Right renal pelvis (tissue), 4 donors: ENCODE measurements at regions not wholly inside any gene's neighbourhood (a gene's known extent, or its start where the extent isn't known, plus 50 kb on each side); places are given as distances from the start of the nearest gene placed in this dataset.
A peak's percentile ranks its signal among the peaks of the same experiment; 100 is the strongest.
"Not testable (repeated sequence)": the region's sequence is repeated elsewhere in the genome, so short reads cannot be mapped to it uniquely, and the experiment has no call there.

Experiments used
- DNase-seq, 4 donors: peaks; one replicate each; pipeline ENCODE4 v3.0.0-alpha.2; 2013; ENCODE audit warnings: low read depth in 4 of 4, low spot score in 3 of 4, missing footprints in 1 of 4

DNA sequence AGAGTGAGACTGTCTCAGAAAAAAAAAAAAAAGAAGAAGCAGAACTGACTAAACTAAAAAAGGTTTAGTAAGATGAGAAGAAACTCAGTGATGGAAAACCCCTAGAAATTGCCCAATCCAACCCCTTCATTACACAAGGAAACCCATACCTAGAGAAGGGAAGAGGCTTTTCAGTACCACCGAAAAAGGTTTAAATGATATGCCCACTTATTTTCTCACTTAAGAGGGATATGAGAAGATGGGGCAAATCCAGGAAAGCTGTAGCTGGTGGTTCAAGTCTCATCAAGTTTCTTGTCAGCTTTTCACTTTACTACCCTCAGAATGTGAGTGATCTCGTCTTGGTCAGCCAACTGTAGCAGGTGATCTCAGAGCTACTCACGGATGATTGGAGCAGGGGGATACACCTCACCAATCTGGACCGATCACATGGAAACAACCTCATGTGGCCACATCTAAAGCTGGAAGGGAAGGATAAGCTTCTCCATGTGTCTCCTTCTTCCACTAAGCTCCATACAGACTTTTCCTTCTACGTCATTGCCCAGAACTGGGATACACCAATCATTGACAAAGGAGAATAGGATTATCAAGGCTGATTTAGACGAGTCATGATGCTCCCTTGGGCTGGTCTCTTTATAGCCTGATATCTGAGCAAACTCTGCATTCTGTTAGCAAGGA is 126.7 kb upstream of the POU3F1 start:
- no peak for DNase-seq

DNA sequence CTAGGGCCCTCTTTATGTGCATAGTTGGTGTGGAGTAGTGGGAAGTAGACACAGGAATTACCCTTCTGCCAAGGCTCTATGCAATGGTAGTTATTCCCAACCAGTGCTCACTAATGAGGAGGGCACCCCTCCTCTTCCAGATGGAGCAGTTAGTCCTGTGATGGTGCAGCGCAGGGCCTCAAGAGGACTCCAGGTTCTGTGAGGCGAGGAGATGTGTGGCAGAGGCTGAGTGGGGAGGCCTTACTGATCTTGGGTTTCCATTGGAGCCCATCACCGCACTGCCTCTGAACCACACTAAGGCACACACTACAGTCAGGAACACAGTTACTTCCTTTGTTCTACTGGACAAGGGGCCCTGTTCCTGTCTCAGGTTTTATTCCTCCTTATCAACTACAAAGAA is 122.5 kb upstream of the POU3F1 start:
- DNase-seq = no peak

DNA sequence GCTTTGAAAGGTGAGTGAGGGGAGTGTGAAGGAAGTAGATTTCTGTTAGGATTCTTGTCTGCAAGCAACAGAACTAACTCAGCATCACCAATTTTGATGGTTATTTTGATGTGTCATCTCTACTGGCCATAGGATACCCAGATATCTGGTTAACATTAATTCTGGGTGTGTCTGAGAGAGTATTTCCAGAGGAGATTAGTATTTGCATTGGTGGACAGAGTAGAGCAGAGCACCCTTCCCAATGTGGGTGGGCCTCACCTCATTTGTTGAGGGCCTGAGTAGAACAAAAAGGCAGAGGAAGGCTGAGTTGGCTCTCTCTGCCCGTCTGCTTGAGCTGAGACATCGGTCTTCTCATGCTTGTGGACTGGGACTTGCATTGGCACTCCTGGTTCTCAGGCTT is 121.8 kb upstream of the POU3F1 start:
- DNase-seq = no peak

- no peak for DNase-seq
Observed at GRCh38 chr1:38166461-38166860, 119.9 kb upstream of the POU3F1 start.

- no peak for DNase-seq
Observed at GRCh38 chr1:38153778-38154470, 107.3 kb upstream of the POU3F1 start.

DNA sequence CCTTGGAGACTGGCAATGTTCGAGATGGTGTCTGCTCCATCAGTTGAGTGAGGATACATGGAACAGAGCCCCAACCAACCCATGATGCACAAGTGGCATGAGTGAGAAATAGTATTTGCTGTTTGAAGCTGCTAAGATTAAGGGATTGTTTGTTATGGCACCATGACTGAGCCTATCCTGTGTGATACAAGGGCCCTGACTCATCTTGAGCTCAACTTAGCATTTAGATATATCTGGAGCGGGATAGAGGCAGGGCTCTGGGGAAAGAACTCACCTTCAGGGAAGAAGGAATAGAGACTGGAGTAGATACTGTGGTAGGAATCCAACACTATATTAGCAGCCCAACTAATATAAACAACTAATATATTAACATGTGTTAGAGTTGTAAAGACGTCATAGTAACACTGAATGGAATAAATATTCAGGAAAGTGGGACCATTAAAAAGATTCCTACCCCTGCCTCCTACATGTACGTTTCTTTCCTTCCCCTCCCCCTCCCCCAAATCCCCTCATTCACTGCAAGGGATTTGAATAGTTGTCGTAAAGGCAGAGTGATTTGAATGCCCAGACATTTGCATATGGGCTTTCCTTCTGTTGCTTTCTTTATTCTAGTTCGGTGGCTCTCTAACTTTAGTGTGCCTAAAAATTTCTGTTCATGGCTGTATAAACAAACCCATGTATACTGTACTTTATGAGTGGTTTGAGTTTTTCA is 106.6 kb upstream of the POU3F1 start:
- no peak for DNase-seq

- DNase-seq = no peak
Observed at GRCh38 chr1:38152351-38153065, 105.9 kb upstream of the POU3F1 start.

DNA sequence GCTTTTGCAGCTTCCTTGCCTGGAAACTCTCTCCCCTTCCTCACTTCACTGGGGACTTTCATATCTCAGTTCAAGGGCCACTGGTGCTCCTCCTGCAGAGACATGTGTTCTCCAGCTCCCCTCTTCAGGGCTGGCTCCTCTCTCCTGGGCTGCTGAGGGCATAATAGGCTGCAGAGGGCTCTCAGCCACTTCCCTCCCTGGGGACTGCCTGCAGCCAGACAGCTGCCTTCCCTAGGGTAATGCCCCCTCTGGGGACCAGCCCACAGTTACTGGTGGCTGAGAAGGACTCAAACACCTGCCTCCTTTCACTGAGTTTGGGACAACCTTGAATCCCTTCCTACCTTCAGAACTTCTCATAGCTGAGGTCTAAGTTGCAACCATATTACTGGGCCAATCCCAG is 104.8 kb upstream of the POU3F1 start:
- DNase-seq = no peak

- DNase-seq = not testable (repeated sequence)
Observed at GRCh38 chr1:38146079-38146478, 99.5 kb upstream of the POU3F1 start.

DNA sequence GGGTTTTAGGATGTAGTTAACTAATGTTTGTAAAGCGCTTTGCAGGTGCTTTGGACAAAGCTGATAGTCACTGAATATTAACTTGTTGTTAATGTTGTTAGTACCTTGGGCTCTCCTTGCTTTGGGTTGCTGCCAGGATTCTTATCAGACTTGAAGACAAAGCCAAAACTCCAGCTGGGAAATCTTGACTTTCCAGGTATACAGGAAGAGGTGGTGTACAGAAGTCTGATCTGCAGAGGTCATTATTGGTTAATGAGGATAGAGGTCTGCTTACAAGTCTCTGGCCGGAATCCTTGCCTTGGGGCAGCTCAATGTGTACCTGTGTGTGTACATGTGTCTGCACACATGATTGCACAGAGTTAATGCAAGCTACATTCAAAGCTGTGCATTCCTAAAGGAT is 96.0 kb upstream of the POU3F1 start:
- DNase-seq = no peak

GRCh38 chr1:38141483-38141882 is 94.9 kb upstream of the POU3F1 start:
- DNase-seq = no peak

GRCh38 chr1:38139738-38140487 is 93.3 kb upstream of the POU3F1 start:
- no peak for DNase-seq

- peak in 2 of 4 donors; percentile 60 to 71 for DNase-seq
Observed at GRCh38 chr1:38138498-38139233, 92.1 kb upstream of the POU3F1 start.

GRCh38 chr1:38137164-38137563 is 90.6 kb upstream of the POU3F1 start:
- DNase-seq = no peak

DNA sequence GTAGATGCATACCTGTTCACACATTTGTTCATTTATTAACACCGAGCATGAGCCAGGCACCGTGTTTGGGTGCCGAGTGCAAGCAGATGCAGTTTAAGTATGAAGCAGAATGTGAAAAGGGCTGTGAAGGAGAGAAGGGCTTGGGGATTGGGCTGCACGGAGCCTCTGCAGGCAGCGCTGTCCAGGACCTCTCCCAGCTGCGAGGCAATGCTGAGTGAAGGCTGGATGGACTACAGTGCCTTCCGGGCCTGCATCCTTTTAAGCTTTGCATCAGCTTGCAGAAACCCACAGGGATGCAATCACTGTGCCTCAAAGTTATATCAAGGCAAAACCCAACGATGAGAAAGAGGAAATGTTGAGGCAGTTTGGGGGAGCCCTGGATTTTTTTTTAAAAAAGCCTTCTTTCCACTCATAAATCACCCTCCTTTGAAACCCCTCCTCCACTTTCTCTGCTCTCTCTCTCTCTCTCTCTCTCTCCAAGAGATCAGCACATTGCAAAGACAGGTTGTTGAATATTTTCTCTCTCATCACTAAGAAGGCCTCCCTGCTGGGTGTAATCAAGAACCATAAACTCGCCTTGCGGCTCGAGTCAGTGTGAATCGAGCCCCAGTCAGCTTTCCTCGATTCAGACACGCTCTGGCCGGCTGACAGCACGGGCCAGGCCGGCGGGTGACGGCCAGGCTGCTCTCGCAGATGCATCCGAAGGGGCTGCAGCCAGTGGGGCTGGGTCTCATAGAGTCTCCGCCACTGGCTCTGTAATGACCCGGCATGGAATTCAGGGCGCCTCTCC is 89.2 kb upstream of the POU3F1 start:
- DNase-seq = no peak

- DNase-seq = no peak
Observed at GRCh38 chr1:38134294-38134755, 87.7 kb upstream of the POU3F1 start.

- no peak for DNase-seq
Observed at GRCh38 chr1:38133756-38134155, 87.2 kb upstream of the POU3F1 start.

DNA sequence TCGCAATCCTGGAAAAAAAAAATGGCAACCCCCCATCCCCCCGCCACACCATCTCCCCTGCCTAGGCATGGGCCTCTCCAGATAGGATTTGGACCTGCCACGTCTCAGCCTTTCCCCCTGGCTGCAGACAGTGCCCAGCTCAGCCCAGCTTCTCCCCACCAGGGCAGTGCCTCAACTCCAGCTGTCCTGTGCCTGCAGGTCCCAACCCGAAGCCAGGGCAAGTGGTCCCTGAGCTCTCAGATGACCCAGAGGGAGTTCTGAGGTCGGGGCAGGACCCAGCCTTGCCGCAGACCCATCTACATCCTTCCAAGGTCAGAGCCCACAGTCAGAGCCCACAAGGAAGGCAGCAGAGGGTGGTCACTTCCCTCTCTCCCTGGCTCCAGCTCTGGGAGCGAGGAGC is 86.7 kb upstream of the POU3F1 start:
- DNase-seq = no peak

GRCh38 chr1:38132681-38133080 is 86.1 kb upstream of the POU3F1 start:
- no peak for DNase-seq
